Dendritic cell treated with granulocyte-macrophage colony-stimulating factor and Interleukin-4, amounts not matched to agents 40 ng/mL and 50 ng/mL, for 4 days (primary cell): ENCODE measurements at regions not wholly inside any gene's neighbourhood (a gene's known extent, or its start where the extent isn't known, plus 50 kb on each side); places are given as distances from the start of the nearest gene placed in this dataset.
A peak's percentile ranks its signal among the peaks of the same experiment; 100 is the strongest.
"Not testable (repeated sequence)": the region's sequence is repeated elsewhere in the genome, so short reads cannot be mapped to it uniquely, and the experiment has no call there.

Experiments used
- H3K27ac Mint-ChIP-seq: one replicate; pipeline ENCODE4 v1.8.0; 2022; ENCODE audit warnings: mild to moderate bottlenecking, mixed read lengths
- H3K27me3 Mint-ChIP-seq: one replicate; pipeline ENCODE4 v1.8.0; 2022; ENCODE audit warnings: mild to moderate bottlenecking, mixed read lengths
- H3K36me3 Mint-ChIP-seq: one replicate; pipeline ENCODE4 v1.8.0; 2022; ENCODE audit warnings: low read depth, mixed read lengths
- H3K4me1 Mint-ChIP-seq: one replicate; pipeline ENCODE4 v1.8.0; 2022; ENCODE audit warnings: low read depth, mixed read lengths
- H3K4me3 Mint-ChIP-seq: one replicate; pipeline ENCODE4 v1.8.0; 2022; ENCODE audit warnings: mild to moderate bottlenecking, moderate library complexity, mixed read lengths
- H3K9me3 Mint-ChIP-seq: one replicate; pipeline ENCODE4 v1.8.0; 2022; ENCODE audit warnings: mixed read lengths
- intact Hi-C: fragments of 100-400 bp; cut with micrococcal nuclease; formaldehyde crosslinking; loops from one replicate; pipeline ENCODE4 v1.15.0; 2022

DNA sequence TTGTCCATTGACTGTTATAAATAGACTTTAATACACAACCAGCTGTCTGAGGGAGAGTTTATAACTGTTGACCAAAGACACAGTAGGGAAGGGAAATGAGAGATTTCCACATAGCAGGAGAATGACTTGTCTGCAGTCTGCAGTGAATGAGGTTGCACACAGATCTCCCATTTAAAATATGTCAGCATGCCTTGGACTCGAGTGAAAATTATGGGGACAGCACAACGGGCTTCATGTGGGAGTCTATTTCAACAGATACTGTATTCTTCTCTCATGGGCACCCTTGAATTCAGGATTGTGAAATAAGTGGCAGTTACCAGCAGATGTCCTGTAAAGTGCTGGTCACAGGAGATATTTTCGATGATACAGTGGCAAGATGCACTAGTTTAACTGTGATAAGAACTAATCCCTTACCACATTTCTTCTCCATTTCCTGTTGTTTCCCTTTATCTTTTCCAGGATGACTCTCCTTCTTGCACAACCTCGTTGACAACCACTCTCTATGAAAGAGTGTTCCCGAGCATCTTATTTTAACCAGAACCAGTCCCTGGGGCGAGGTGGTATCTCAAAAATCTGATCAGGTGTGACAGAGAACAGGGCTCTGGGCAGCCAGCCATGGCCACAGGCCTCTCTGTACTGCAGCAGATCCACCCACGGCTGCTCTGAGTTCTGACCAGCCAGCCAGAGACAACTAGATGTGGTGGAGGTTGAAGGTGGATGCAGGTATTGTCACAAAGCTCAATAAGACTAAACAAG lies 51.5 kb upstream of the MAP3K1 start:
- no peak overlapping the region for H3K4me3 Mint-ChIP-seq

DNA sequence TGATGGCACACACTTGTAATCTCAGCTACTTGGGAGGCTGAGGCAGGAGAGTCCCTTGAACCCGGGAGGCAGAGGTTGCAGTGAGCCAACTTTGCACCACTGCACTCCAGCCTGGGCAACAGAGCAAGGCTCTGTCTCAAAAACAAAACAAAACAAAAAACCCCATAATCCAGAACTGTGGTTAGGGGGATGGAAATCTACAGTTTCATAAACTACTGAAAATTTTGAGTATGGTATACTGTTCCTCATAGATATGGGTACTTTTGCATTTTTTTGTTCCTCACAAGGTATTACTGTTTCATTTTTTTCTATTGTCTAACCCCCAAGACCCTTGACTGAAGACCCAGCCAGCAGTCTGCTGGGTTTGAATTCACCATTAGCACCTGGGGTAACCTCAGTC lies 52.2 kb upstream of the MAP3K1 start:
- intact Hi-C loops = no loop called here

More for the DNA sequence above, 51.5 kb upstream of the MAP3K1 start:
- H3K27ac Mint-ChIP-seq = no peak overlapping the region
- H3K4me1 Mint-ChIP-seq = peaks cover 37% of the 10 kb centered on the region
- intact Hi-C loops = no loop called here
- peaks cover 2% of the 10 kb centered on the region for H3K27me3 Mint-ChIP-seq
- no peaks in the 10 kb centered on the region for H3K36me3 Mint-ChIP-seq
- H3K9me3 Mint-ChIP-seq = no peaks in the 10 kb centered on the region

DNA sequence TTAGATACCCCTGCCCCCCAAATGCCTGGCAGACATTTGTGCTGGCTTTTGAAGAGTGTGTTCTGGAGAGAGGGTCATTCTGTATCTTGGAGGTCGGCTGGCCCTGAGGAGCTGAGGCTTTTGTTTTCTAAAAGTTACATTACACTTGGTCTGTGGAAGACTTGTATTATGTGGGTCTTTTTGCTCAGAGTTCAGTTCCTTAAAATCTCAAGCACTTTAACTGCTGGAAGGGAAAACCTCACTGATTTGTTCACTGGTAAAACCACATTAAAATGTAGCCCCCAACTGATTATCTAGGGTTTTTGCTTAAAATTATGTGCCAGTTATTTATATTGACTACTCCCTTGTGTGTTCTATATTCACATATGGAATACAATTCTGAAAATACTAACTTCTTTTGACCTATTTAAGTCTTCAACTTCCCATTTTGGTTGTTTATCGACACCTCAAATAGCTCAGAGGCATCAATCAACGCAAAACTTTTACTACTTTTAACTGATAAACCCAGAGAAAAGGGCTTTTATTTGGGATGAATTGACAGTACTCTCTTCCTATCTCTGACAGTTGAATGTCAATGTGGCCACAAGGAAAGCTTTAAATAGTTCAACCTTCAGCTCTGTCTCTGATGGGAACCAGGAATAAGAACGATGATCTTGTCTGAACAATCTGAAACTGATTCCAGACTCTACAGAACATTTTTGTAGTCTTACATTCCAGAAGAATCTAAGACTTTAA lies 54.0 kb upstream of the MAP3K1 start:
- no peaks in the 10 kb centered on the region for H3K36me3 Mint-ChIP-seq
- H3K9me3 Mint-ChIP-seq = no peaks in the 10 kb centered on the region
- intact Hi-C loops = no loop called here
- peaks cover 32% of the 10 kb centered on the region for H3K4me1 Mint-ChIP-seq
- H3K27me3 Mint-ChIP-seq = peaks cover 2% of the 10 kb centered on the region
- H3K27ac Mint-ChIP-seq = peak overlapping the region; percentile 65
- peak overlapping the region; percentile 41 for H3K4me3 Mint-ChIP-seq

More for the DNA sequence above, 52.2 kb upstream of the MAP3K1 start:
- Mint-ChIP-seq H3K9me3 (no peaks in the 10 kb centered on the region), H3K27ac (no peak overlapping the region), H3K4me1 (peaks cover 37% of the 10 kb centered on the region), H3K4me3 (no peak overlapping the region), H3K27me3 (peaks cover 2% of the 10 kb centered on the region), H3K36me3 (no peaks in the 10 kb centered on the region)

DNA sequence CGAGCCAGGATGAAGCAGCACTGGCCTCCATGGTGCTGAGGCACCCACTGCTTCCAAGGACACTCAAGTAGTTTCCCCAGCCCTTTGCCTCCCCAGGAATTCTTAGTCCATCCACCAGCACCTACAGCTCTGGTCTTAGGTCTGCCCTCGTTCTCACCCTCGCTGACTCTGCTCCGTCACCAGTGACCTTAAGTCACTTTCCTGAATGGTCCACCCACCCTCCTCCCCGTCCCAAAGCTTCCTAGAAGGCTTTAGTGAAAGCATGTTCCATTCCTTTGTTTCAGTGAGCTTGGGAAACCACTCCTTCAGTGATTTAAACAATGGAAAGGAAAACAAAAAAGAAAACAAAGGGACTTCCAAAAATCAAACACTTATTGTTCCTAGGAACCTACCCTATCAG lies 54.6 kb upstream of the MAP3K1 start:
- Mint-ChIP-seq H3K4me1 (peaks cover 32% of the 10 kb centered on the region), H3K36me3 (no peaks in the 10 kb centered on the region), H3K9me3 (no peaks in the 10 kb centered on the region), H3K4me3 (no peak overlapping the region), H3K27ac (peak overlapping the region; percentile 65), H3K27me3 (peaks cover 2% of the 10 kb centered on the region)
- intact Hi-C loops = no loop called here

DNA sequence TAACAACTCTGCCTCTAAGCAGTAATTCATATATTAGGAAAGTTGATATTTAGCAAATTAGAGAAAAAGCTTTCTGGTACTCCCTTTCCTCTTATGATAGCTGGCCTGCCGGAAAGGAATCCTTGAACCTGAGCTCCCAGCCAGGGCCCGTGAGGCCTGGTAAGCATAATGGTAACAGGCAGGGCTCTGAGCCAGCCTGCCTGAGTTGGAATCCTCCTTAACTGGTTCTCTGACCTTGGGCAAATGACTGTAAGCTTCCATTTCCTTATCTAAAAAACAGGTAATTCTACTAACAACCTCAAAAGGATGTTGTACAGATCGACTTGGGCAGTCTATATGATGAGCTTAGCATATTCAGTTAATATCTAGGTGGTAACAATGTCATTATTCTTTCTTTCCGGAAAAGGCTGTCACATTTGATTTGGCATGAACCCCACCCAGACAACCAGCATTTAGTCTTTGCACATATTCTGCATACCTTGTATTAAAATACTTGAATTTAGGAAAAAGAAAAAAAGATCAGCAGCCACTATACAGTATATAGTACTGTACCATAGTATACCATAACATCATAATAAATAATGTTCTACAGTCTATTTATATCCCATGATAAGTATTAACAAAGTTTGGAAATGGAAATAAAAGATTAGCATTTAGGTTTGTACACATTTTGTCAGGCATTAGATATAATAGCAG lies 55.7 kb upstream of the MAP3K1 start:
- intact Hi-C loops = no loop called here
- Mint-ChIP-seq H3K27me3 (peaks cover 2% of the 10 kb centered on the region), H3K9me3 (no peaks in the 10 kb centered on the region), H3K4me3 (no peak overlapping the region), H3K36me3 (no peaks in the 10 kb centered on the region), H3K4me1 (peaks cover 32% of the 10 kb centered on the region), H3K27ac (no peak overlapping the region)

DNA sequence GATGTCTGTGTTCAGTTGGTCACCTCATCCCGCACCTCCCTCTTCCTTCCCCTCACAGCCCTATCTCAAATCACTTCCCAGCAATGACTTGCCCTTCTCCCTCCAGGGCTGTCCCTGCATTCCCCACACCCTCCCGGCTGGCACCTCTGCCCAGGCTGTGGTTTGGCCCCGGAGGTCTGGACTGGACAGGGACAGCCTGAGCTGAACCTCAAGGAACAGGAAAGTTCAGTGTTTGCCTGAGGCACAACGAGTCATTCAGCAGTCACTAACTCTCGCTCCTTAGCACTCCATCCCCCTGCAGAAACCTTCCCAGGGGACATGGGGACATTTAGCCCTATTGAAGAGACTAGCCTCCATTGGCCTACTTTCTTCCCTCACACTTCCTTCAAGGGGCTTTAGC lies 58.3 kb upstream of the MAP3K1 start:
- intact Hi-C loops = no loop called here
- H3K4me3 Mint-ChIP-seq = no peak overlapping the region
- H3K27ac Mint-ChIP-seq = no peak overlapping the region

DNA sequence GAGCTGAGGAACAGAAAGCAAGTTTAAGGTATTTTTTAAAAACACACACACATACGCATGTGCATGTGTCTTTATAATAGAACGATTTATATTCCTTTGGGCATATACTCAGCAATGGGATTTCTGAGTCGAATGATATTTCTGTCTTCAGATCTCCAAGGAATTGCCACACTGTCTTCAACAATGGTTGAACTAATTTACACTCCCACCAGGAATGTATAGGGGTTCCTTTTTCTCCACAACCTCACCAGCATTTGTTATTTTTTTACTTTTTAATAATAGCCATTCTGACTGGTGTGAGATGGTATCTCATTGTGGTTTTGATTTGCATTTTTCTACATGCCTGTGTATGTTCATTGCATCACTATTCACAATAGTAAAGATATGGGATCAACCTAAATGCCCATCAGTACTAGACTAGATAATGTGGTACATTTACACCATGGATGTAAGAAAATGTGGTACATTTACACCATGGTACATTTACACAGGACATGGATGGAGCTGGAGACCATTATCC lies 60.3 kb upstream of the MAP3K1 start:
- no peaks in the 10 kb centered on the region for H3K27me3 Mint-ChIP-seq
- H3K36me3 Mint-ChIP-seq = no peaks in the 10 kb centered on the region
- H3K9me3 Mint-ChIP-seq = peaks cover 12% of the 10 kb centered on the region
- H3K4me1 Mint-ChIP-seq = no peaks in the 10 kb centered on the region
- H3K4me3 Mint-ChIP-seq = no peak overlapping the region
- H3K27ac Mint-ChIP-seq = no peak overlapping the region
- intact Hi-C loops = no loop called here

More for the DNA sequence above, 58.3 kb upstream of the MAP3K1 start:
- no peaks in the 10 kb centered on the region for H3K27me3 Mint-ChIP-seq
- H3K9me3 Mint-ChIP-seq = peaks cover 7% of the 10 kb centered on the region
- H3K4me1 Mint-ChIP-seq = peaks cover 16% of the 10 kb centered on the region
- no peaks in the 10 kb centered on the region for H3K36me3 Mint-ChIP-seq

DNA sequence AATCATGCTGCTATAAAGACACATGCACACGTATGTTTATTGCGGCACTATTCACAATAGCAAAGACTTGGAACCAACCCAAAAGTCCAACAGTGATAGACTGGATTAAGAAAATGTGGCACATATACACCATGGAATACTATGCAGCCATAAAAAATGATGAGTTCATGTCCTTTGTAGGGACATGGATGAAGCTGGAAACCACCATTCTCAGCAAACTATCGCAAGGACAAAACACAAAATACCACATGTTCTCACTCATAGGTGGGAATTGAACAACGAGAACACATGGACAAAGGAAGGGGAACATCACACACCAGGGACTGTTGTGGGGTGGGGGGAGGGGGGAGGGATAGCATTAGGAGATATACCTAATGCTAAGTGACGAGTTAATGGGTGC lies 61.8 kb upstream of the MAP3K1 start:
- H3K4me3 Mint-ChIP-seq, H3K27ac Mint-ChIP-seq, H3K4me1 Mint-ChIP-seq, H3K27me3 Mint-ChIP-seq, intact Hi-C loops, H3K36me3 Mint-ChIP-seq: not testable (repeated sequence)
- H3K9me3 Mint-ChIP-seq = peaks cover 12% of the 10 kb centered on the region

DNA sequence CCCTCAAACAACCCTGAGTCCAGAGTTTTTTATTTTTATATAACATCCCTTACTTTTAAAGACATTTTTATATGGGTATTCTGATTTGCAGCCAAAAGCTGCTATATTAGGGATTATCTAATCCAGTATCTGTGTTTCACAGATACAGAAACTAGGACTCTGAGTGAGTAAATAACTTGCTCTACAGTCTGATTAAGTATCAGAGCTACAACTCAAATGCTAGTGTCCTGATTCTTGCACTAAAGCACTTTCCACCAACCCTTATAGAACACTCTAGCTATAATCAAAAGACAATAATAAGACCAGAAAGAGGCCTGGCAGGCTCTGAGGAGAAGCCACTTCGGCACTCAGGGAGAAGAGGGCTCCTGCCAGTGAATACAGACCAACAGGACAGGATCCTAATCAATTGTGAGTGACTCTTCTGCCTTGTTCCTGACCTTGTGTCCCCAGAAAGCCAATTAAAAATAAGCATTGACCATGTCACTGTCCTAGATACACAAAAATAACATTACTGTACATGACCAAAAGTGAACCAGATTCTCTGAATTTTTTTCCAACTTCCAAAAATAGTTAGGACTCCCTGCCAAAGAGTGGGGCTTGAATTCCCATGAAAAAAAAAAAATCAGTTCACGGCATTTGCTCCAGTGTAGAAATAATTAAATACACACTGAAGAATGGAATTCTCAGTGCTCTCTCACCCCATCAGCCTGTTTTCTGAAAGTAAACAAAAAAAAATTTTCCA lies 63.6 kb upstream of the MAP3K1 start:
- intact Hi-C loops = no loop called here
- H3K27ac Mint-ChIP-seq = no peak overlapping the region
- peaks cover 12% of the 10 kb centered on the region for H3K9me3 Mint-ChIP-seq
- H3K36me3 Mint-ChIP-seq = no peaks in the 10 kb centered on the region
- H3K4me3 Mint-ChIP-seq = no peak overlapping the region
- peaks cover 2% of the 10 kb centered on the region for H3K4me1 Mint-ChIP-seq
- no peaks in the 10 kb centered on the region for H3K27me3 Mint-ChIP-seq

DNA sequence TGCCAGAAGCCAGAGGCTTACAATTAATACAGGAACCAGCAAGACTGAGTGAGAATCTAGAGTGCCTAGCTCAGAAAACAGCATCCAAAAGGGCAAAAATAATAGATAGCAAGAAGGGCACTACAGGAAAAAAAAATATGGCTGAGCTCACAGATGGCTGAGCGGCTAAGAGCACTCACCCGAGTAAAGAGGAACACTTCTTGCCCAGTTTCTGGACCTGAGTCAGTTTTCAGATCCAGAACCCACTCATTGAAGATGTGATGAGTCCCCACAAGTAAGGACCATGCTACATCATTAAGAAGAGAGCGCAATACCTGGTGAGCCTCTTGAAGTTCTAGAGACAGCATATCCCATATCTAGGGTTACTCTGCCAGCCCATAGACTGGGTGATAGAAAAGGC lies 65.5 kb upstream of the MAP3K1 start:
- intact Hi-C loops = no loop called here
- no peak overlapping the region for H3K27ac Mint-ChIP-seq
- H3K9me3 Mint-ChIP-seq = peaks cover 12% of the 10 kb centered on the region
- H3K27me3 Mint-ChIP-seq = no peaks in the 10 kb centered on the region
- H3K4me3 Mint-ChIP-seq = no peak overlapping the region
- no peaks in the 10 kb centered on the region for H3K36me3 Mint-ChIP-seq
- peaks cover 8% of the 10 kb centered on the region for H3K4me1 Mint-ChIP-seq

DNA sequence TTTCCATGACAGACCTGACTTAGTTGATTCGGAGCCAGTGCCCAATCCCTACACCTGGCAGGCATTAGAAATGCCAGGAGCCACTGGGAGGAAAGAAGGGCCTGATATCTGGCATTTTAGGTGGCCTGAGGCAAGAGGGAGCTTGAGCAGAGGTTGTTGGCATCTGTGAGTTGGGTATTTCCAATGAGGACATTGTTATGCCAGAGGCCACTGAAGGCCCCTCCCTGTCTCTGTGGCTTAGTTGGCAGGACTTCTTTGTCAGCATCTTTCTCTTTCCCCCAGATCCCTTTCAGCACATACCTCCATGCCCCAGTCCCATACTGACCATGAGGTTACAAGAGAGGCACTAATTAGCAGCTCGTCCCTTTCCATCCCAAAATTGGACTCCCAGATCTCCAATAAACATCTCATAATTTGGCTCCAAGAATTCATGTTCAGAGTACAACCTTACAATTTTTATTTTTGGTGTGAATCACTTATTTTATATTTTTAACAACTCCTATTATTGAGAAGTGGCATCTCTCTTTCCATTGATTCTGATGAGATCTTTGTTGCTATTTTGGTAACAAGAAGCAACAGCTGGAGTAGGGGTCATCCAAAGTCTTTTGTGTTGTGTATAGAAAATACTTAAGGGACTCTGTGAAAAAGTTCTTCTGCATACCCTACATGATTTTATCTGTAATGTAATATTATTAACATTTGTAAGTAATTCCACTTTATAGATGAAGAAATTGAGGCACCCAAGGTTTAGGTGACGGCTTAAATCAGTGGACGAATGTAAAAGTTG lies 68.6 kb upstream of the MAP3K1 start:
- no peak overlapping the region for H3K27ac Mint-ChIP-seq
- no peaks in the 10 kb centered on the region for H3K27me3 Mint-ChIP-seq
- intact Hi-C loops = no loop called here
- no peaks in the 10 kb centered on the region for H3K36me3 Mint-ChIP-seq
- peaks cover 1% of the 10 kb centered on the region for H3K9me3 Mint-ChIP-seq
- H3K4me3 Mint-ChIP-seq = no peak overlapping the region
- H3K4me1 Mint-ChIP-seq = peaks cover 13% of the 10 kb centered on the region

DNA sequence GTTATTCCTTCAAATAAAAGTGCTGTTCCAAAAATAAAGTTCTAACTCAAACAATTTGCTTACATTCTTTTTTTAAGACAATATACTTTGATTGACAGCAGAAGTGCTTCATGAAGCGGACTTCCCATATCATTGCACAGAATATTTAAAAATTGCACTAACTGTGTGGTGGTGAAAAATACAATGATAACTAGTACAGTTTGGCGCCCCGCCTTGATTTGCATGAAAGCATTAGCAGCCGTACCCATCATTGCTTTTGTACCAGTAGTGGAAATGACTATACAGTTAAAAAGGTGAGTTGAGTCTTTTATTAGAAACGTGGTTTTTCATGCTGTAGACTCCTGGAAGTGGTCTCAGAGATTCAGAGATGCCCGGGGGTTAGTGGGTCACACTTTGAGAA lies 69.5 kb upstream of the MAP3K1 start:
- Mint-ChIP-seq H3K4me1 (peaks cover 14% of the 10 kb centered on the region), H3K27ac (no peak overlapping the region), H3K4me3 (no peak overlapping the region), H3K36me3 (no peaks in the 10 kb centered on the region), H3K9me3 (peaks cover 2% of the 10 kb centered on the region), H3K27me3 (no peaks in the 10 kb centered on the region)
- intact Hi-C loops = no loop called here

DNA sequence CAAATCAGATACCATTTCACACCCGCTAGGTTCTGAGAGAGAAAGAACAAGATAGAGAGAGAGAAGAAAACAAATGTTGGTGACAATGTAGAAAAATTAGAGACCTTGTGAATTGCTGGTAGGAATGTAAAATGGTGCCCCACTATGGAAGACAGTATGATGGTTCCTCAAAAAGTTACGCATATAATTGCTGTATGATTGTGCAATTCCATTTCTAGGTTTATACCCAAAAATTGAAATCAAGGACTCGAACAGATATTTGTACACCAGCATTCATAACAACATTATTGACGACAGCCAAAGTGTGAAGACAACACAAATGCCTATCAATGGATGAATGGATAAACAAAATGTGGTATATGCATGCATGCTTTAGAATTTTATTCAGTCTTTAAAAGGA lies 74.5 kb upstream of the MAP3K1 start:
- intact Hi-C loops = no loop called here
- Mint-ChIP-seq H3K36me3 (no peaks in the 10 kb centered on the region), H3K27me3 (no peaks in the 10 kb centered on the region), H3K4me3 (no peak overlapping the region), H3K27ac (peak overlapping the region; percentile 50), H3K9me3 (peaks cover 9% of the 10 kb centered on the region), H3K4me1 (peaks cover 33% of the 10 kb centered on the region)
